HCT116 (cell line): ENCODE measurements at regions not wholly inside any gene's neighbourhood (a gene's known extent, or its start where the extent isn't known, plus 50 kb on each side); places are given as distances from the start of the nearest gene placed in this dataset.

Experiments used
- CTCF ChIP-seq, 3 experiments: fragments of 200-600 bp in 1 of 3; sonication (generic) in 1 of 3; IDR thresholded peaks in 2 of 3; conservative IDR thresholded peaks in 1 of 3; 2 replicates each; pipeline ENCODE4 v1.5.1; 2012 to 2017; ENCODE audit warnings: low read depth in 2 of 3, low read length in 2 of 3, antibody characterized with exemption in 1 of 3, borderline replicate concordance in 1 of 3, control low read depth in 1 of 3, mild to moderate bottlenecking in 1 of 3, mixed read lengths in 1 of 3, mixed run types in 1 of 3, moderate library complexity in 1 of 3; ENCODE audit not compliant: insufficient read depth in 1 of 3
- ZNF274 ChIP-seq: fragments of 200-500 bp; sonication (Bioruptor generic); IDR thresholded peaks from 2 replicates; pipeline ENCODE4 v1.6.1; 2014; ENCODE audit warnings: mild to moderate bottlenecking, low read depth, low read length, inconsistent platforms

- TF ChIP-seq CTCF (IDR thresholded peaks at IDR 0.05 in 2 of 3, conservative IDR thresholded peaks at IDR 0.05 in 1 of 3; ENCODE audit: borderline replicate concordance in 1 of 3, insufficient read depth in 1 of 3, low read depth in 2 of 3, low read length in 2 of 3): no peak
- TF ChIP-seq ZNF274: no peak
Observed at GRCh38 chr3:87810452-87811016, 248.3 kb downstream of the CGGBP1 start.
